Liver (tissue), 8 donors: ENCODE measurements at regions not wholly inside any gene's neighbourhood (a gene's known extent, or its start where the extent isn't known, plus 50 kb on each side); places are given as distances from the start of the nearest gene placed in this dataset.

Source experiments
- DNase-seq: peaks from one replicate; pipeline ENCODE4 v3.0.0-alpha.2; 2017; ENCODE audit warnings: low spot score
- H3K27ac ChIP-seq, 2 donors: one replicate each; pipeline ENCODE4 v1.7.0; 2013; ENCODE audit warnings: inconsistent platforms in 2 of 2, low read length in 2 of 2, control low read depth in 1 of 2, low read depth in 1 of 2, mild to moderate bottlenecking in 1 of 2
- H3K27me3 ChIP-seq, 4 donors: one replicate each; pipeline versions ENCODE4 v1.6.1 to v1.7.0; 2013; ENCODE audit warnings: low read length in 3 of 4, inconsistent platforms in 1 of 4, mild to moderate bottlenecking in 1 of 4, moderate library complexity in 1 of 4; ENCODE audit not compliant: control insufficient read depth in 4 of 4, insufficient read depth in 4 of 4
- H3K36me3 ChIP-seq, 4 donors: one replicate each; pipeline versions ENCODE4 v1.6.1 to v1.7.0; 2013; ENCODE audit warnings: low read length in 3 of 4, mild to moderate bottlenecking in 3 of 4, low read depth in 1 of 4, moderate library complexity in 1 of 4; ENCODE audit not compliant: control insufficient read depth in 4 of 4, insufficient read depth in 3 of 4
- H3K4me1 ChIP-seq, 4 donors: one replicate each; pipeline versions ENCODE4 v1.6.1 to v1.7.0; 2013; ENCODE audit warnings: low read length in 3 of 4, mild to moderate bottlenecking in 3 of 4, moderate library complexity in 1 of 4; ENCODE audit not compliant: control insufficient read depth in 4 of 4, insufficient read depth in 4 of 4
- H3K4me3 ChIP-seq, 3 donors: one replicate each; pipeline versions ENCODE4 v1.6.1 to v1.7.0; 2013; ENCODE audit warnings: low read length in 3 of 3, control low read depth in 1 of 3, low read depth in 1 of 3, mild to moderate bottlenecking in 1 of 3
- H3K9ac ChIP-seq, 2 donors: one replicate each; pipeline ENCODE4 v1.7.0; 2013; ENCODE audit warnings: low read length in 2 of 2, mild to moderate bottlenecking in 2 of 2, moderate library complexity in 2 of 2, control low read depth in 1 of 2, low read depth in 1 of 2
- H3K9me3 ChIP-seq, 4 donors: one replicate each; pipeline versions ENCODE4 v1.6.1 to v1.7.0; 2013; ENCODE audit warnings: low read length in 3 of 4; ENCODE audit not compliant: control insufficient read depth in 4 of 4
- ATF3 ChIP-seq: IDR thresholded peaks from 2 replicates; pipeline ENCODE4 v1.6.1; 2016; ENCODE audit warnings: antibody characterized with exemption
- CTCF ChIP-seq: fragments of 150-350 bp; IDR thresholded peaks from 2 replicates; pipeline ENCODE4 v1.5.1; 2017; ENCODE audit warnings: improper control_type of control experiment, low read depth, low read length; ENCODE audit not compliant: missing input control
- FOXA1 ChIP-seq: IDR thresholded peaks from 2 replicates; pipeline ENCODE4 v1.6.1; 2016; ENCODE audit warnings: antibody characterized with exemption
- GABPA ChIP-seq, 2 donors: IDR thresholded peaks in 1 of 2; conservative IDR thresholded peaks in 1 of 2; 2 replicates each; pipeline ENCODE4 v1.6.1; 2016; ENCODE audit warnings: antibody characterized with exemption in 2 of 2, mild to moderate bottlenecking in 1 of 2, moderate library complexity in 1 of 2
- HNF4A ChIP-seq, 2 donors: conservative IDR thresholded peaks; 2 replicates each; pipeline ENCODE4 v1.6.1; 2016; ENCODE audit warnings: antibody characterized with exemption in 2 of 2, mild to moderate bottlenecking in 2 of 2
- HNF4G ChIP-seq: IDR thresholded peaks from 2 replicates; pipeline ENCODE4 v1.6.1; 2016; ENCODE audit warnings: antibody characterized with exemption
- JUND ChIP-seq, 2 donors: IDR thresholded peaks; 2 replicates each; pipeline ENCODE4 v1.6.1; 2016; ENCODE audit warnings: antibody characterized with exemption in 2 of 2
- NR2F2 ChIP-seq: IDR thresholded peaks from 2 replicates; pipeline ENCODE4 v1.6.1; 2016; ENCODE audit warnings: antibody characterized with exemption
- RAD21 ChIP-seq, 2 donors: IDR thresholded peaks; 2 replicates each; pipeline ENCODE4 v1.6.1; 2016; ENCODE audit warnings: antibody characterized with exemption in 2 of 2, mild to moderate bottlenecking in 2 of 2
- REST ChIP-seq: IDR thresholded peaks from 2 replicates; pipeline ENCODE4 v1.6.1; 2016; ENCODE audit warnings: antibody characterized with exemption, mild to moderate bottlenecking
- RXRA ChIP-seq, 2 donors: IDR thresholded peaks; 2 replicates each; pipeline ENCODE4 v1.6.1; 2017 to 2018; ENCODE audit warnings: antibody characterized with exemption in 2 of 2, mild to moderate bottlenecking in 1 of 2
- SP1 ChIP-seq: IDR thresholded peaks from 2 replicates; pipeline ENCODE4 v1.6.1; 2018; ENCODE audit warnings: antibody characterized with exemption, mild to moderate bottlenecking
- TAF1 ChIP-seq: conservative IDR thresholded peaks from 2 replicates; pipeline ENCODE4 v1.6.1; 2016; ENCODE audit warnings: antibody characterized with exemption, mild to moderate bottlenecking
- YY1 ChIP-seq: IDR thresholded peaks from 2 replicates; pipeline ENCODE4 v1.6.1; 2016; ENCODE audit warnings: antibody characterized with exemption, mild to moderate bottlenecking
- ZBTB33 ChIP-seq: IDR thresholded peaks from 2 replicates; pipeline ENCODE4 v1.6.1; 2016; ENCODE audit warnings: antibody characterized with exemption
- WGBS: extraction: QIAGEN DNeasy Blood & Tissue Kit; methylation state at CpG from one replicate; pipeline ENCODE4 v1.1.7; 2013; 5-methylcytosine and 5-hydroxymethylcytosine counted together
- donor health status: healthy.
- donor health status: healthy.
- donor health status: healthy.
- donor health status: healthy.
- donor health status: healthy.

- Histone ChIP-seq H3K9me3 (no peaks in the 10 kb centered on the region), H3K9ac (no peak overlapping the region), H3K27ac (no peak overlapping the region), H3K4me1 (no peaks in the 10 kb centered on the region), H3K36me3 (no peaks in the 10 kb centered on the region), H3K27me3 (no peaks in the 10 kb centered on the region), H3K4me3 (no peak overlapping the region)
- TF ChIP-seq CTCF (no peak), ATF3 (no peak), HNF4A (conservative IDR thresholded peaks at IDR 0.05) (no peak), RAD21 (IDR thresholded peaks at IDR 0.05) (no peak), ZBTB33 (no peak)
- WGBS, result 73% methylated on average over 2 of the region's 2 CpGs
- DNase-seq, result no peak
Observed at GRCh38 chrX:116284400-116284799, 113.9 kb downstream of the AGTR2 start.

GRCh38 chrX:116285501-116285900 is 115.0 kb downstream of the AGTR2 start:
- TF ChIP-seq YY1 (no peak), HNF4G (no peak), ZBTB33 (no peak), JUND (IDR thresholded peaks at IDR 0.05) (no peak)
- H3K4me3 ChIP-seq, result no peak overlapping the region
- H3K9me3 ChIP-seq, result no peaks in the 10 kb centered on the region
- no peak for DNase-seq
- H3K27ac ChIP-seq, result no peak overlapping the region
- no peaks in the 10 kb centered on the region for H3K36me3 ChIP-seq
- no peaks in the 10 kb centered on the region for H3K4me1 ChIP-seq
- no peak overlapping the region for H3K9ac ChIP-seq
- H3K27me3 ChIP-seq, result no peaks in the 10 kb centered on the region

GRCh38 chrX:116289592-116289991 is 119.0 kb downstream of the AGTR2 start:
- Histone ChIP-seq H3K27me3 (no peaks in the 10 kb centered on the region), H3K9ac (no peak overlapping the region), H3K4me1 (no peaks in the 10 kb centered on the region), H3K4me3 (no peak overlapping the region), H3K27ac (no peak overlapping the region), H3K36me3 (no peaks in the 10 kb centered on the region), H3K9me3 (no peaks in the 10 kb centered on the region)
- no peak for DNase-seq
- no peak for TF ChIP-seq NR2F2
- TF ChIP-seq REST, result no peak
- TF ChIP-seq GABPA (IDR thresholded peaks at IDR 0.05 in 1 of 2, conservative IDR thresholded peaks at IDR 0.05 in 1 of 2), result no peak
- TF ChIP-seq HNF4A (conservative IDR thresholded peaks at IDR 0.05), result no peak
- TF ChIP-seq ATF3, result no peak
- TF ChIP-seq TAF1, result no peak
- no peak for TF ChIP-seq RXRA (IDR thresholded peaks at IDR 0.05)
- no peak for TF ChIP-seq ZBTB33
- TF ChIP-seq SP1, result no peak
- no peak for TF ChIP-seq JUND (IDR thresholded peaks at IDR 0.05)
- TF ChIP-seq RAD21 (IDR thresholded peaks at IDR 0.05), result no peak
- TF ChIP-seq FOXA1, result no peak
- no peak for TF ChIP-seq YY1
- no peak for TF ChIP-seq HNF4G
